ENCODE measurements at regions not wholly inside any gene's neighbourhood (a gene's known extent, or its start where the extent isn't known, plus 50 kb on each side); places are given as distances from the start of the nearest gene placed in this dataset.

GRCh38 chr9:126208216-126208758, 118.3 kb upstream of the MVB12B start:
- H3F3A ChIP-seq (ENCODE audit: control insufficient read depth, insufficient read depth): no peaks in the 10 kb centered on the region
- no peak for TF ChIP-seq CTCF (IDR thresholded peaks at IDR 0.05; ENCODE audit: low read depth, low read length, poor library complexity, severe bottlenecking)
- TF ChIP-seq EZH2phosphoT487 (IDR thresholded peaks at IDR 0.05; ENCODE audit: borderline replicate concordance, low read length): no peak
- H3K27ac ChIP-seq (ENCODE audit: low read depth, low read length): no peak overlapping the region
- no peak overlapping the region for H3K4me3 ChIP-seq (ENCODE audit: low read length)
- peaks cover 20% of the 10 kb centered on the region for H3K27me3 ChIP-seq (ENCODE audit: control insufficient read depth, low read length)
- no peaks in the 10 kb centered on the region for H3K79me2 ChIP-seq (ENCODE audit: control insufficient read depth, low read length)
- H3K9me3 ChIP-seq (ENCODE audit: control insufficient read depth, insufficient read depth, low read length): no peaks in the 10 kb centered on the region; the same call in 1 of the 2 replicates
- H4K20me1 ChIP-seq (ENCODE audit: control insufficient read depth, insufficient read depth, low read depth, low read length): no peaks in the 10 kb centered on the region
- peaks cover 11% of the 10 kb centered on the region for H3K4me1 ChIP-seq (ENCODE audit: control insufficient read depth, low read length)
- H3K4me2 ChIP-seq (ENCODE audit: low read length): no peak overlapping the region
- H3K36me3 ChIP-seq (ENCODE audit: control insufficient read depth, low read length): no peaks in the 10 kb centered on the region
- no peaks in the 10 kb centered on the region for H3K9me2 ChIP-seq (replicated peaks; ENCODE audit: control insufficient read depth, low read length)

GRCh38 chr9:126211441-126212074, 115.1 kb upstream of the MVB12B start:
- H3K9me3 ChIP-seq (ENCODE audit: control insufficient read depth, insufficient read depth, low read length): peaks cover 6% of the 10 kb centered on the region; the same call in 1 of the 2 replicates
- H3K27ac ChIP-seq (ENCODE audit: low read depth, low read length): no peak overlapping the region
- H3F3A ChIP-seq (ENCODE audit: control insufficient read depth, insufficient read depth): no peaks in the 10 kb centered on the region
- H4K20me1 ChIP-seq (ENCODE audit: control insufficient read depth, insufficient read depth, low read depth, low read length): no peaks in the 10 kb centered on the region
- H3K9me2 ChIP-seq (replicated peaks; ENCODE audit: control insufficient read depth, low read length): no peaks in the 10 kb centered on the region
- no peaks in the 10 kb centered on the region for H3K36me3 ChIP-seq (ENCODE audit: control insufficient read depth, low read length)
- no peaks in the 10 kb centered on the region for H3K4me1 ChIP-seq (ENCODE audit: control insufficient read depth, low read length)
- no peaks in the 10 kb centered on the region for H3K79me2 ChIP-seq (ENCODE audit: control insufficient read depth, low read length)
- H3K4me2 ChIP-seq (ENCODE audit: low read length): no peak overlapping the region
- no peak overlapping the region for H3K4me3 ChIP-seq (ENCODE audit: low read length)
- no peak for TF ChIP-seq CTCF (IDR thresholded peaks at IDR 0.05; ENCODE audit: low read depth, low read length, poor library complexity, severe bottlenecking)
- TF ChIP-seq EZH2phosphoT487 (IDR thresholded peaks at IDR 0.05; ENCODE audit: borderline replicate concordance, low read length): no peak
- H3K27me3 ChIP-seq (ENCODE audit: control insufficient read depth, low read length): peaks cover 25% of the 10 kb centered on the region

- no peaks in the 10 kb centered on the region for H3K9me2 ChIP-seq (replicated peaks; ENCODE audit: control insufficient read depth, low read length)
- no peaks in the 10 kb centered on the region for H3F3A ChIP-seq (ENCODE audit: control insufficient read depth, insufficient read depth)
- H3K27ac ChIP-seq (ENCODE audit: low read depth, low read length): no peak overlapping the region
- no peak for TF ChIP-seq EZH2phosphoT487 (IDR thresholded peaks at IDR 0.05; ENCODE audit: borderline replicate concordance, low read length)
- TF ChIP-seq CTCF (IDR thresholded peaks at IDR 0.05; ENCODE audit: low read depth, low read length, poor library complexity, severe bottlenecking): no peak
- no peak overlapping the region for H3K4me3 ChIP-seq (ENCODE audit: low read length)
- peaks cover 15% of the 10 kb centered on the region for H3K27me3 ChIP-seq (ENCODE audit: control insufficient read depth, low read length)
- peaks cover 6% of the 10 kb centered on the region; the same call in 1 of the 2 replicates for H3K9me3 ChIP-seq (ENCODE audit: control insufficient read depth, insufficient read depth, low read length)
- no peaks in the 10 kb centered on the region for H3K4me1 ChIP-seq (ENCODE audit: control insufficient read depth, low read length)
- no peaks in the 10 kb centered on the region for H3K36me3 ChIP-seq (ENCODE audit: control insufficient read depth, low read length)
- no peaks in the 10 kb centered on the region for H3K79me2 ChIP-seq (ENCODE audit: control insufficient read depth, low read length)
- H3K4me2 ChIP-seq (ENCODE audit: low read length): no peak overlapping the region
- no peaks in the 10 kb centered on the region for H4K20me1 ChIP-seq (ENCODE audit: control insufficient read depth, insufficient read depth, low read depth, low read length)
Observed at GRCh38 chr9:126215486-126215885, 111.1 kb upstream of the MVB12B start.

Data from DOHH2 (cell line).